Activated CD4-positive, alpha-beta memory T cell treated with anti-CD3 and anti-CD28 coated beads, Interleukin-2, amount 10 ng/mL, durations not matched to agents 7 days and 5 days (primary cell): ENCODE measurements at regions not wholly inside any gene's neighbourhood (a gene's known extent, or its start where the extent isn't known, plus 50 kb on each side); places are given as distances from the start of the nearest gene placed in this dataset.

Experiments
- CTCF ChIA-PET: fragments of 350-600 bp; sonication (Branson Sonifier 250); formaldehyde crosslinking; loops from one replicate; lab custom pipeline; 2021; ENCODE audit warnings: antibody characterized with exemption, inconsistent platforms; lab: Charles Lee
- POLR2A ChIA-PET: fragments of 350-600 bp; sonication (Branson Sonifier 250); formaldehyde crosslinking; loops from one replicate; lab custom pipeline; 2021; ENCODE audit warnings: antibody characterized with exemption; lab: Charles Lee
- DNase-seq: peaks from one replicate; pipeline ENCODE4 v3.0.0-alpha.2; 2020
- H3K27ac Mint-ChIP-seq: one replicate; pipeline ENCODE4 v1.8.0; 2021; ENCODE audit warnings: mild to moderate bottlenecking, mixed read lengths
- H3K27me3 Mint-ChIP-seq: one replicate; pipeline ENCODE4 v1.8.0; 2021; ENCODE audit warnings: mixed read lengths
- H3K36me3 Mint-ChIP-seq: one replicate; pipeline ENCODE4 v1.8.0; 2021; ENCODE audit warnings: low read depth, mixed read lengths
- H3K4me1 Mint-ChIP-seq: one replicate; pipeline ENCODE4 v1.8.0; 2021; ENCODE audit warnings: mixed read lengths
- H3K4me3 Mint-ChIP-seq: one replicate; pipeline ENCODE4 v1.8.0; 2021; ENCODE audit warnings: mild to moderate bottlenecking, mixed read lengths
- H3K9me3 Mint-ChIP-seq: one replicate; pipeline ENCODE4 v1.8.0; 2021; ENCODE audit warnings: mixed read lengths

DNA sequence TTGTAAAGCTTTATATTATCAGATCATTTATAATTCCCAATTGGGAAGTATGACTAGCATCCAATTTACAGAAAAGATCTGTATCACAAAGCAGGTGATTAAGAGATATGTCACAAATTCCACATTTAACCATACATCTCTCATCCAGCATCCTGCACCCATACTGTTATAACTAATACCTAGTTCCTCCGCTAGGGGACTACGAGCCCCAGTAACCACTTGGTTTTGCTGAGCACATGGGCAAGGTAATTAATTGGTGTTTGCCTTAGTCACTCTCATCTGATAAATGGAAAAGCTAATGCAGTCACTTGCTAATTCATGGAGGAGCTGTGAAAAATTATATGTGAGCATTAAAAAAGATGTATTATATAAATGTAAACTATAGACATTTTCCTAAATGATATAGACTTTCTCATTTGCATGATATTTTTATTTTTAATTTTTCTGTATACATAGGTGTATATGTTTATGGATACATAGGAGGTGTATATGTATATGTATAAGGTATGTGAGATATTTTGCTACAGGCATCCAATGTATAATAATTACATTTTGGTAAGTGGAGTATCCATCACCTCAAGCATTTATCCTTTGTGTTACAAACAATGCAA, 1031.8 kb downstream of the GALC start:
- no peak for DNase-seq
- no peaks in the 10 kb centered on the region for H3K36me3 Mint-ChIP-seq
- H3K4me1 Mint-ChIP-seq, result no peaks in the 10 kb centered on the region
- H3K4me3 Mint-ChIP-seq, result no peak overlapping the region
- ChIA-PET CTCF (no interaction called here), POLR2A (no interaction called here)
- H3K27me3 Mint-ChIP-seq, result no peaks in the 10 kb centered on the region
- no peak overlapping the region for H3K27ac Mint-ChIP-seq
- peaks cover 8% of the 10 kb centered on the region for H3K9me3 Mint-ChIP-seq

DNA sequence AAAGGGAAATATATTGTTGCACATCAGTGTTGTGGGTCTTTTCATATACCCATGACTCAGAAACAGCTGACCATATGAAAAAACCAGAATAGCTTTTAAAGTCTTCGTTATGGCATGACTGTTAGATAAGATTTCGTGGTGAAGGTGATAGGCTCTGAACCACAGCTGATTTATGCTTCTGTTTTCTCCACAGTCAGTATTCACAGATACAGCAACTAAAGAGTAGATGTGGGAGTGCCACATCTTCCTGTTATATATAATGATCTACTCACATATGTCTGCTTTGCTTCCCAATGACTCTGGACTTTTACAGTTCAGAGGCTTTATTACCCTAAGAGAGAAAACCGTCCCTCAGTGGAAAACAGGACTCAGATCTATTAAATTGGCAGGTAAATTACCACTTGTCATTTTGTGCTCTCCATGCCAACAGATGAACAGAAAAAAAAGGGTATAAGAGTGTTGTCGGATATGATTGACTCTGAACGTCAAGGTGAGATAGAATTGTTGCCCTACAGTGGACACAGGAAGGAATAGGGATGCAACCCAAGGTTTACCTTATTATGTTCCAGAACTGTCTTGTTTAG, 1037.1 kb downstream of the GALC start:
- POLR2A ChIA-PET, result no interaction called here
- no peak for DNase-seq
- Mint-ChIP-seq H3K27ac (no peak overlapping the region), H3K36me3 (no peaks in the 10 kb centered on the region), H3K4me1 (no peaks in the 10 kb centered on the region), H3K27me3 (no peaks in the 10 kb centered on the region), H3K4me3 (no peak overlapping the region), H3K9me3 (no peaks in the 10 kb centered on the region)
- CTCF ChIA-PET, result no interaction called here

DNA sequence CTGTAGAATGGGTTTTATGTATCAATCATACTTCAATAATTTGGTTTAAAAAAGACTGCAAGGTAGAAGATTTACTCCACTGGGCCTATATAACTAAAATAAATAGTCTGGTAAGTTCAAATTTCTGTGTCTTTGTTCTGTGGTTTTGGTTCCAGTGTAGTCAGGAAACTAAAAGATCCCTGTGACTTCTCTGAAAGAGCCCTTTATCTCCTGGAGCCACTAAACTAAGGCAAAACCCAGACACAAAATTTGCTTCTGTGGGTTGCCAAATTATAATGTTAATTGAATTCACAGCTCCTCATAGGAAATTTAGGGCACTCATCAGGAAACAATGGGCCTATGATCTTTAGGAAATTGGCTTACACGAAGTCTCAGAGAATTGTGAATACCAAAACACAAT, 1038.4 kb downstream of the GALC start:
- CTCF ChIA-PET, result no interaction called here
- Mint-ChIP-seq H3K9me3 (no peaks in the 10 kb centered on the region), H3K36me3 (no peaks in the 10 kb centered on the region), H3K27ac (no peak overlapping the region), H3K4me1 (no peaks in the 10 kb centered on the region), H3K4me3 (no peak overlapping the region), H3K27me3 (no peaks in the 10 kb centered on the region)
- DNase-seq, result no peak
- POLR2A ChIA-PET, result no interaction called here

DNA sequence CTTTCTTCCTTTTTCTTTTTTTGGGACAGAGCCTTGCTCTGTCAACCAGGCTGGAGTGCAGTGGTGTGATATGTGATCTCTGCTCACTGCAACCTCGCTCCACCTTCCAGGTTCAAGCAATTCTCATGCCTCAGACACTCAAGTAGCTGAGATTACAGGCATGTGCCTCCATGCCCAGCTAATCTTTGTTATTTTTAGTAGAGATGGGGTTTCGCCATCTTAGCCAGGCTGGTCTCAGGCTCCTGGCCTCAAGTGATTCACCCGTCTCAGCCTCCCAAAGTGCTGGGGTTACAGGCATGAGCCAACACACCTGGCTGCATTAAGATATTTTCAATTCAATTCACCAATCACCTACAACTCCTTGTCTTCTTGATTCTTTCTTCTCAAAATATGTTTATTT, 1046.5 kb downstream of the GALC start:
- Mint-ChIP-seq H3K4me3 (no peak overlapping the region), H3K27me3 (no peaks in the 10 kb centered on the region), H3K4me1 (no peaks in the 10 kb centered on the region), H3K36me3 (no peaks in the 10 kb centered on the region), H3K9me3 (peaks cover 2% of the 10 kb centered on the region), H3K27ac (no peak overlapping the region)
- ChIA-PET POLR2A (no interaction called here), CTCF (no interaction called here)
- DNase-seq, result no peak

DNA sequence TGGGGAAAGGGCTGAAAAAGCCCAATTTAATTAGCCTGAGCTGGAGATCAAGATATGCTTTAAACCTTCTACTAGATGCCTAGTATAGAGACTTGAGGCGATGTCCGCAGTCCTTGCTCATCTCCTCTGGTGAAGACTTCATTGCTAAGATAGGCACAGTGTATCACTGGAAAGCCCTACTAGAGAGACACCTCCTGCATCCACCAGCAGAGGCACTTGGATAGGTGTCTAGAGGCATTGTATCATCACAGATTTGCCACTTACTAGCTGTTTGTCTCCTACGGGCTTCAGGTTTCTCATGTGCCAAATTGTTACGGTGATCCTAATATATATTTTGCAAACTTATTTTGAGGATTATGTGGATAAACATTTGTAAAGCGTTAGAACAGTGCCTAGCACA, 1048.5 kb downstream of the GALC start:
- Mint-ChIP-seq H3K4me3 (no peak overlapping the region), H3K9me3 (peaks cover 4% of the 10 kb centered on the region), H3K27ac (no peak overlapping the region), H3K4me1 (no peaks in the 10 kb centered on the region), H3K27me3 (no peaks in the 10 kb centered on the region), H3K36me3 (no peaks in the 10 kb centered on the region)
- POLR2A ChIA-PET, result no interaction called here
- CTCF ChIA-PET, result no interaction called here
- no peak for DNase-seq

DNA sequence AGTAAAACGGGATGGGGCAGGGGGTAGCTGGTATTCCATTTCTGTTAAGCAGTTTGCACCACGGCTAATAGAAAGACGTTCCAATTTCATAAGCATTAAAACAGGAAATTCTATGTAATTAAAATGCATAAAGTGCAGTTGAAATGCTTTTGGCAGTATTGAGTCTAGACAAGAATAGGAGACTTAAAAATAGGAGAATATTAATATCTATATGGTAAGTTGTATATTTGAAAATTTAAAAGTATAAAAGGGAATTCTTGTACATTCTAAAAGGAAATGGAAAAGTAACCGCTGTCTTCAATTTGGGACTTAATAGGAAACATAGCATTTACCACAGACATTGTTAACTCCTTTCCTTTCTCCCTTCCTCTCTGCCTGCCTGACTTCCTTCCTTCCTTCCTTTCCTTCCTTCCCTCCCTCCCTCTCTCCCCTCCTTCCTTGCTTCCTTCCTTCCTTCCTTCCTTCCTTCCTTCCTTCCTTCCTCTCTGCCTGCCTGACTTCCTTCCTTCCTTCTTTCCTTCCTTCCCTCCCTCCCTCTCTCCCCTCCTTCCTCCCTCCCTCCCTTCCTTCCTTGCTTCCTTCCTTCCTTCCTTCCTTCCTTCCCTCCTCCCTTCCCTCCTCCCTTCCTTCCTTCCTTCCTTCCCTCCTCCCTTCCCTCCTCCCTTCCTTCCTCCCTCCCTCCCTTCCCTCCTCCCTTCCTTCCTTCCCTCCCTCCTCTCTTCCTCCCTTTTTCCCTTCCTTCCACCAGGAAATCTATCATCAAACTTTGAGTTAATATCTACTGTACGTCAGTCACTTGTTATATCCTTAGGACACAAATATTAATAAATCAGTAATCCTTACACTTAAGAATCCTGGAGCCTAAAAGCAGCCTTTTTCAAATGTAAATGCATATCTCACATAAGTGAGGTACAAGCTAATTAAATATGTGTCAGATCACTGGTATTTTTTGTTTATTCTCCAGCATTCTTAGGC, 1049.3 kb downstream of the GALC start:
- no peaks in the 10 kb centered on the region for H3K36me3 Mint-ChIP-seq
- ChIA-PET POLR2A (no interaction called here), CTCF (no interaction called here)
- H3K27ac Mint-ChIP-seq, result no peak overlapping the region
- peaks cover 4% of the 10 kb centered on the region for H3K9me3 Mint-ChIP-seq
- H3K4me3 Mint-ChIP-seq, result no peak overlapping the region
- DNase-seq, result no peak
- H3K4me1 Mint-ChIP-seq, result no peaks in the 10 kb centered on the region
- no peaks in the 10 kb centered on the region for H3K27me3 Mint-ChIP-seq

DNA sequence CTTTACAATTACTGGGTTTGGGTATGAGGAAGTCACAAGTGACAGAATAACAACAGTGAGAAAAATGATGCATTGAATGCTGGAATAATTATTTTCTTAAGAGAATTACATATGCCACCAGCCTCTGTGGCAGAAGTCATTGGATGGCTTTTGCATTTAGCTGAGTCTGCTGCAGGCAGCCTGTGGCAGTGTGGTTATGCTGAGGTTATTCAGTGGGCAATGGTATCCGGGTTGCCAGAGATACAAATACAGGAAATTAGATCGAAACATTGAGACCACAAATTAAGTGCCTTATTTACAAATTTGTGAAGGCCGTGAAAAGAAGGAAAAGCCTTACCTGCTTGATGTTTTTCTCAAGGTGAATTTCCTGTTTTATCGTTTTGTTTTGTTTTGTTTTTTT, 1050.0 kb downstream of the GALC start:
- Mint-ChIP-seq H3K27ac (no peak overlapping the region), H3K4me1 (no peaks in the 10 kb centered on the region), H3K9me3 (peaks cover 4% of the 10 kb centered on the region), H3K27me3 (no peaks in the 10 kb centered on the region), H3K36me3 (no peaks in the 10 kb centered on the region), H3K4me3 (no peak overlapping the region)
- DNase-seq, result no peak
- ChIA-PET POLR2A (no interaction called here), CTCF (no interaction called here)

DNA sequence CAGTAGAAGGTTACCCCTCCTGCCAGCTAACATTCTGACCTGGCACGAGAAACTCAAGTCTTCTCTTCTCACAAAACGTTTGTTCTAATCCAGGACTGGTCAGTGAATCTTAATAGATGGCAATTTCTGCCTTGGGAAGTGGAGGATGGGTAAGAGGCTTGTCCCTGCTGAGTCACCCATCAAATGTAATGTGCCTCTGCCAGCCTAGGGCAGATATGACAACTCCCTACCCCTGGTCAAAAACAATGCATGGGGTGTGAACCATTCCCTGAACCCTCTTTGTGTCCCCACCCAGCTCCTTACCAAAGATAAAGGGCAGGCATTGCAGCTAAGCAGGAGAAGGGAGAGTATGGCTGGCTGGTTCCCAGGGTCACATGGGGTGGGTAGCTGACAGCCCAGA, 1052.9 kb downstream of the GALC start:
- peaks cover 4% of the 10 kb centered on the region for H3K9me3 Mint-ChIP-seq
- no peak overlapping the region for H3K4me3 Mint-ChIP-seq
- ChIA-PET CTCF (no interaction called here), POLR2A (no interaction called here)
- no peaks in the 10 kb centered on the region for H3K36me3 Mint-ChIP-seq
- H3K27me3 Mint-ChIP-seq, result no peaks in the 10 kb centered on the region
- H3K27ac Mint-ChIP-seq, result no peak overlapping the region
- H3K4me1 Mint-ChIP-seq, result no peaks in the 10 kb centered on the region
- no peak for DNase-seq

DNA sequence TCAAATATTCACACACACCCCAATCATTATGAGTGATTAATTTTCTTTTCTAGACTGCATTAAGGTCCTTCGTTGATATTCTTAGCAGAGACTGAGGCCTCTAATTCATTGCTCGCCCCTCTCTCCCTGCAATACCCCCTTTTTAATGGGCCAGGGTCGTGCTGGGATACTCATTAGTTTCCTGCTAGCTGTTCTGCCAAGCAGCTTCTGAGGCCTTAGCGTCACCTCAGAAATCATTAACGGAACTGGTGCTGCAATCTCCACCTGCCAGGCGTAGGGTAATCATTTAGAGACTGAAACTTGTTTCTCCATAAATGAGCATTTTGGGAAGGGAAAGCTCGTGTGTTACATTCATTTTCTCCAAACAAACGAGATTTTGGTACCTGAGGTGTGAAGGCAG, 1054.7 kb downstream of the GALC start:
- H3K36me3 Mint-ChIP-seq, result no peaks in the 10 kb centered on the region
- no peak overlapping the region for H3K4me3 Mint-ChIP-seq
- no peaks in the 10 kb centered on the region for H3K4me1 Mint-ChIP-seq
- H3K27me3 Mint-ChIP-seq, result no peaks in the 10 kb centered on the region
- ChIA-PET CTCF (no interaction called here), POLR2A (no interaction called here)
- peaks cover 4% of the 10 kb centered on the region for H3K9me3 Mint-ChIP-seq
- no peak for DNase-seq
- no peak overlapping the region for H3K27ac Mint-ChIP-seq

DNA sequence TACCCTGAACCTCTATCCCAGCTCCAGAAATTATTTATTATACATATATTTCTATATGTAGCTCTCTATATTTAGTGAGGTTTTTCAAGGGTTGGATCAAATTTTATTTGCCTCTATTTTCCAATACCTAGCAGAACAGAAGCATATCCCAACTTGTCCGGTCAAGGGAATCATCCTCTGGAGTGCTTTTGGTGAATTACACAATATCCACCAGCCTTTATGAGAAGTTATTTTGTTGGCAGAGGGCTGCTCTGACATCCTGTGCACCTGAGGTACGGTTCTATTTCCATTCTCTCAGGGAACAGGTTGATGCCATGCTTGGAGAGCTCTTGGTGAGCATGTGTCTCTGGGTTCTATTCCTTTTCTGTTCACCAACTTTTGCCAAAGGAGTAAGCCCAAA, 1056.4 kb downstream of the GALC start:
- no peaks in the 10 kb centered on the region for H3K4me1 Mint-ChIP-seq
- H3K27me3 Mint-ChIP-seq, result no peaks in the 10 kb centered on the region
- CTCF ChIA-PET, result no interaction called here
- no peak overlapping the region for H3K4me3 Mint-ChIP-seq
- POLR2A ChIA-PET, result no interaction called here
- H3K36me3 Mint-ChIP-seq, result no peaks in the 10 kb centered on the region
- peaks cover 2% of the 10 kb centered on the region for H3K9me3 Mint-ChIP-seq
- H3K27ac Mint-ChIP-seq, result no peak overlapping the region
- DNase-seq, result no peak

DNA sequence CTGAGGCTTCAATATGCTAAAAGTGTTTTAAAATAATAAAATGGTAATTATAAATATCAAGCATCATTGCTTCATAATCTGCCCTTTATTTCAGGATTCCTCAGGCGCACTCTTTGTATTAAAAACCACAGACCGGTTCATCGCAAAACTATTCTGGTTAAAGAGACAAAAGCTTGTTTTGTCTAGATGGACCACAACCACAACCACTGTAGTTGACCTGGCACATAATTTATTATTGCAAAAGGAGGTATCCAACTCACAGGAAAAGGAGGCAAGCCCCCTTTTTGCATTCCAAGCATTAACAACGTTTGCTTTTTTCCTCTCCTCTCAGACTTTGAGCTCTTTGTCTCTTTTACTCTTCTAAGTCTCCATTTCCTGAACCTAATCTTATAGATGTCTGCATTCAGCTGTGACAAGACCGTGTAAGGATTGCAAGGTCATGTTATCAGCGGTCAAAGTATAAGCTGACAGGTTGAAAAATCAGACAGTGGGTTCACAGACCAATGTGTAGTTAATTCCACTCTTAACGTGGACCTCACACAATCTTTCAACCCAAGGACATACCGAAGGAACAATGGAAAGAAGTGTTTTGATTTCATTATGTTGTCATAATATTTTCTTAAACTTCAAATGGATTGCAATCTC, 1057.6 kb downstream of the GALC start:
- Mint-ChIP-seq H3K36me3 (no peaks in the 10 kb centered on the region), H3K27ac (no peak overlapping the region), H3K4me3 (no peak overlapping the region), H3K9me3 (peaks cover 2% of the 10 kb centered on the region), H3K4me1 (no peaks in the 10 kb centered on the region), H3K27me3 (no peaks in the 10 kb centered on the region)
- ChIA-PET CTCF (no interaction called here), POLR2A (no interaction called here)
- no peak for DNase-seq

DNA sequence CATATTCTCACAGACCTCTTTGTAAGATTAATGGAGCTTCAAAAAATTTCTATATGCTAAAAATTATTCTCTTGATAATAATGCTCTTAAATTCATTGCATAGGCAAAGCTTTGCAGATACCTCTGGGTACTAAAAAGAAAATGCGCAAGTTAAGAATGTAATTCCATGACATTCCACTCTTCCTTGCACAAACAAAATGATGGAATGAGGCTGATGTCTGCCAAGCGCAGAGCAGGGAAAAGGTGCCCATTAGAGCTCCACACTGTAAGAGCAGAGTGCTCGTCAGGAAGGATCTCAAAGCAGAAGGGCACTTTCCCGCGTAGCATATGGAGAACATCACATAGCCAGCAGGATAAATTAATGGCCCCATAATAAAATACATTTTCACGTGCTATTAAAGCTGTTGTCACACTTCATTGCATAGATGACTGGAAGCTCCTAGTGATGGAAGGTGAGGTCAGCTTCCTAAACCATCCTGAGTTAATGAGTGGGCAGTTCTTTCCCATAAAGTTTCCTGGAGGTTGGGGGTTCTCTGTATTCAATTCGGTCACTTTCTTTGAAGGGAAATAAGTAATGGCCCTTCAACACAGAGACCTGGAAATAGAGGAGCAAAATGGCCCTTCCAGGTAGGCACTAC, 1058.9 kb downstream of the GALC start:
- no peak overlapping the region for H3K4me3 Mint-ChIP-seq
- H3K4me1 Mint-ChIP-seq, result no peaks in the 10 kb centered on the region
- DNase-seq, result no peak
- H3K27ac Mint-ChIP-seq, result no peak overlapping the region
- no peaks in the 10 kb centered on the region for H3K9me3 Mint-ChIP-seq
- no peaks in the 10 kb centered on the region for H3K27me3 Mint-ChIP-seq
- ChIA-PET POLR2A (no interaction called here), CTCF (no interaction called here)
- H3K36me3 Mint-ChIP-seq, result no peaks in the 10 kb centered on the region

DNA sequence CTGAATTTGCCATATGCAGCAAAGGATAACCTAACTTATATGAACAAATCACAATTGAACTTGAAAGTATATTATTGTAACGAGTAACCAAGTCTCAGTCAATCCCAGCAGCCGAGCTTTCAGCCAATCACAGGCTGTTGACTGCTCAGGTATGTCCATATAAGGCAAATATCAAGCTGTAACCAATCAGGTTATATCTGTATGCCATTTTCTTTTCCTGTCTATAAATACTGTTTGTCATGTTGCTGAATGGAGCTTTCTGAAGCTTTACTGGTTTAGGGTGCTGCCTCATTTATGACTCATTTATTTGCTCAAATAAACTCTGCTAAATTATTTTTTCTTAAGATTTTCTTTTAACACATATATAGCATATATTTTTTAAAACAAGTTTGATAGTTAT, 1059.5 kb downstream of the GALC start:
- Mint-ChIP-seq H3K4me1 (no peaks in the 10 kb centered on the region), H3K27ac (no peak overlapping the region), H3K9me3 (no peaks in the 10 kb centered on the region), H3K27me3 (no peaks in the 10 kb centered on the region), H3K36me3 (no peaks in the 10 kb centered on the region), H3K4me3 (no peak overlapping the region)
- ChIA-PET POLR2A (no interaction called here), CTCF (no interaction called here)
- DNase-seq, result no peak
